ENCODE measurements at regions not wholly inside any gene's neighbourhood (a gene's known extent, or its start where the extent isn't known, plus 50 kb on each side); places are given as distances from the start of the nearest gene placed in this dataset.

DNA sequence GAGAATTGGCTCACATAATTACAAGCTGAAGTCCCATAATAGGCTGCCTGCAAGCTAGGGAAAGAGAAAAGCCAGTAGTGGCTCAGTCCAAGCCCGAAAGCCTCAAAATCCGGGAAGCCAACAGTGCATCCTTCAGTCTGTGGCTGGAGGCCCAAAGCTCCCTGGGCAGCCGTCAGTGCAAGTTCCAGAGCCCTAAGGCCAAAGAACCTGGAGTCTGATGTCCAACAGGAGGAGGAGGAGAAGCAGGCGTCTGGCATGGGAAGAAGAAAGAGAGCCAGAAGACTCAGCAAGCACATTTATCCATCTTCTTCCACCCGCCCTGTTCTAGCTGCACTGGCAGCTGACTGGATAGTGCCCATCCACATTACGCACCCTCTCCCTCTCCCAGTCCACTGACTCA, 213.4 kb downstream of the GAS1 start:
- no peak overlapping the region for H3K23ac ChIP-seq (ENCODE audit: low read depth, low read length)
- H3K9me3 ChIP-seq (ENCODE audit: control insufficient read depth, insufficient read depth, low read length), result no peaks in the 10 kb centered on the region
- no peak overlapping the region for H4K5ac ChIP-seq (ENCODE audit: low read depth, low read length)
- H2BK15ac ChIP-seq (ENCODE audit: low read depth, low read length), result no peak overlapping the region
- BruUV-seq (replicated peaks), result no TSS peak
- TF ChIP-seq POLR2A (IDR thresholded peaks at IDR 0.05; ENCODE audit: low read depth, low read length) (no peak), RCOR1 (IDR thresholded peaks at IDR 0.05; ENCODE audit: insufficient replicate concordance, low read length) (no peak), NFE2L2 (IDR thresholded peaks at IDR 0.05; ENCODE audit: low read depth, low read length) (no peak), RFX5 (IDR thresholded peaks at IDR 0.05; ENCODE audit: low read depth, low read length) (no peak), MAFK (IDR thresholded peaks at IDR 0.05; ENCODE audit: low read depth, low read length) (no peak), BHLHE40 (IDR thresholded peaks at IDR 0.05; ENCODE audit: low read depth, low read length) (no peak), CHD1 (IDR thresholded peaks at IDR 0.05; ENCODE audit: low read depth, low read length) (no peak), SMC3 (IDR thresholded peaks at IDR 0.05; ENCODE audit: low read depth, low read length) (no peak), CEBPB (IDR thresholded peaks at IDR 0.05; ENCODE audit: low read depth, low read length) (no peak), MXI1 (IDR thresholded peaks at IDR 0.05; ENCODE audit: borderline replicate concordance, low read depth, low read length) (no peak), RAD21 (IDR thresholded peaks at IDR 0.05; ENCODE audit: low read length) (no peak)
- TF ChIP-seq, protein P1, sequence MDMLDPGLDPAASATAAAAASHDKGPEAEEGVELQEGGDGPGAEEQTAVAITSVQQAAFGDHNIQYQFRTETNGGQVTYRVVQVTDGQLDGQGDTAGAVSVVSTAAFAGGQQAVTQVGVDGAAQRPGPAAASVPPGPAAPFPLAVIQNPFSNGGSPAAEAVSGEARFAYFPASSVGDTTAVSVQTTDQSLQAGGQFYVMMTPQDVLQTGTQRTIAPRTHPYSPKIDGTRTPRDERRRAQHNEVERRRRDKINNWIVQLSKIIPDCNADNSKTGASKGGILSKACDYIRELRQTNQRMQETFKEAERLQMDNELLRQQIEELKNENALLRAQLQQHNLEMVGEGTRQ (IDR thresholded peaks at IDR 0.05; ENCODE audit: low read depth, low read length), result no peak
- no peak for ATAC-seq (ENCODE audit: low read depth)
- no peaks in the 10 kb centered on the region for H3K27me3 ChIP-seq (ENCODE audit: control insufficient read depth, insufficient read depth, low read length)
- no peaks in the 10 kb centered on the region for H3K36me3 ChIP-seq (ENCODE audit: control insufficient read depth, insufficient read depth, low read length)
- H2AK9ac ChIP-seq (replicated peaks; ENCODE audit: low read depth, low read length, poor library complexity), result no peak overlapping the region
- dilution Hi-C loops (cut with HindIII; ENCODE audit: low sequenced_read_pairs, unreplicated experiment) (no loop called here), in situ Hi-C loops (cut with MboI; ENCODE audit: low sequenced_read_pairs) (no loop called here), intact Hi-C loops (cut with micrococcal nuclease) (loop anchor here (5.0 kb wide), 1 partner anchor 213 kb away; the partner anchor contains the start of gene GAS1)
- H3K79me1 ChIP-seq (ENCODE audit: low read depth in 1 of 2, low read length in 2 of 2), result no peaks in the 10 kb centered on the region
- H3K4me2 ChIP-seq (ENCODE audit: low read depth, low read length), result no peak overlapping the region
- H3K4me3 ChIP-seq (ENCODE audit: insufficient read depth, low read depth, low read length), result no peak overlapping the region
- H3K27ac ChIP-seq (ENCODE audit: insufficient read depth, low read length), result no peak overlapping the region
- H3K18ac ChIP-seq (ENCODE audit: low read depth, low read length), result no peak overlapping the region
- 0 out of 2 replicates have a peak overlapping the region, but pooled peaks have one; percentile 24 for H3K14ac ChIP-seq (replicated peaks; ENCODE audit: low read depth, low read length)
- 92% methylated on average over 2 of the region's 6 CpGs; no CpG with 5 or more reads in 1 of the 2 experiments for WGBS, 2 experiments (ENCODE audit: extremely low coverage in 2 of 2, insufficient read length in 1 of 2)
- peaks cover 14% of the 10 kb centered on the region for H3K9me1 ChIP-seq (ENCODE audit: insufficient read depth, low read length)
- H4K8ac ChIP-seq (ENCODE audit: low read depth in 2 of 2, low read length in 2 of 2), result no peak overlapping the region
- no peak overlapping the region for H3K9ac ChIP-seq (ENCODE audit: low read depth, low read length)
- H3K4ac ChIP-seq (ENCODE audit: low read depth, low read length), result peak overlapping the region; percentile 35; the same call in 1 of the 2 replicates
- CTCF ChIA-PET, result no interaction called here
- peak overlapping the region; percentile 21 for H2BK120ac ChIP-seq (ENCODE audit: low read depth, low read length)
- H4K91ac ChIP-seq (ENCODE audit: insufficient read depth, low read depth, low read length), result no peak overlapping the region
- no peak overlapping the region for H2BK5ac ChIP-seq (ENCODE audit: low read depth, low read length, poor library complexity, severe bottlenecking)
- POLR2A ChIA-PET (ENCODE audit: unreplicated experiment), result no interaction called here
- no peak for DNase-seq
- H4K20me1 ChIP-seq (ENCODE audit: insufficient read depth, low read length), result no peaks in the 10 kb centered on the region
- no peak overlapping the region for H2AFZ ChIP-seq (replicated peaks; ENCODE audit: low read length, poor library complexity)
- H3K4me1 ChIP-seq (ENCODE audit: control insufficient read depth, insufficient read depth, low read length), result peaks cover 16% of the 10 kb centered on the region
- no peak overlapping the region for H3K56ac ChIP-seq (ENCODE audit: extremely low read depth, insufficient read depth, low read length)
- peak overlapping the region; percentile 19; the same call in 1 of the 2 replicates for H2AK5ac ChIP-seq (ENCODE audit: low read depth, low read length)
- 0 out of 2 replicates have a peak overlapping the region, but pooled peaks have one; percentile 16 for H2BK20ac ChIP-seq (ENCODE audit: low read depth, low read length)
